Neural cell (in vitro differentiated cells): ENCODE measurements at regions not wholly inside any gene's neighbourhood (a gene's known extent, or its start where the extent isn't known, plus 50 kb on each side); places are given as distances from the start of the nearest gene placed in this dataset.

ENCODE experiments used
- H2AFZ ChIP-seq: fragments of 200-600, 300-800 bp; sonication (generic), shearing (Covaris generic); 2 replicates; pipeline ENCODE4 v1.6.0; 2014; ENCODE audit warnings: low read depth, mild to moderate bottlenecking, antibody characterized with exemption, low read length, moderate library complexity
- H3F3A ChIP-seq: fragments of 200-600 bp; shearing (Covaris generic); 2 replicates; pipeline ENCODE4 v1.6.1; 2016; ENCODE audit warnings: mild to moderate bottlenecking, moderate library complexity, mixed read lengths, antibody characterized with exemption, low read length; ENCODE audit not compliant: insufficient read depth, poor library complexity, severe bottlenecking
- H3K27ac ChIP-seq: fragments of 200-600, 300-800 bp; sonication (generic), shearing (Covaris generic); 2 replicates; pipeline ENCODE4 v1.5.1; 2014; ENCODE audit warnings: mild to moderate bottlenecking, low read length, moderate library complexity
- H3K27me3 ChIP-seq: fragments of 300-800, 200-600 bp; sonication (generic), shearing (Covaris generic); 2 replicates; pipeline ENCODE4 v1.6.0; 2014; ENCODE audit warnings: mild to moderate bottlenecking, low read depth, low read length, moderate library complexity; ENCODE audit not compliant: insufficient read depth
- H3K36me3 ChIP-seq: fragments of 300-800, 200-600 bp; sonication (generic), shearing (Covaris generic); 2 replicates; pipeline ENCODE4 v1.5.1; 2014; ENCODE audit warnings: mild to moderate bottlenecking, antibody characterized with exemption, low read length, moderate library complexity; ENCODE audit not compliant: insufficient read depth
- H3K4me2 ChIP-seq: fragments of 300-800, 200-600 bp; sonication (generic), shearing (Covaris generic); 2 replicates; pipeline ENCODE4 v1.6.0; 2014; ENCODE audit warnings: mild to moderate bottlenecking, low read length
- H3K4me3 ChIP-seq: fragments of 300-800, 200-600 bp; sonication (generic), shearing (Covaris generic); 2 replicates; pipeline ENCODE4 v1.5.1; 2014; ENCODE audit warnings: mild to moderate bottlenecking, low read length, moderate library complexity
- H3K79me2 ChIP-seq: fragments of 200-600 bp; shearing (Covaris generic); replicated peaks from 2 replicates; pipeline ENCODE4 v1.6.0; 2014; ENCODE audit warnings: mild to moderate bottlenecking, low read length, moderate library complexity; ENCODE audit not compliant: insufficient read depth
- H3K9ac ChIP-seq: fragments of 300-800, 200-600 bp; sonication (generic), shearing (Covaris generic); 2 replicates; pipeline ENCODE4 v1.6.1; 2016; ENCODE audit warnings: mild to moderate bottlenecking, low read length, mixed read lengths
- H3K9me2 ChIP-seq: fragments of 200-600 bp; shearing (Covaris generic); 2 replicates; pipeline ENCODE4 v1.6.1; 2016; ENCODE audit warnings: mild to moderate bottlenecking, low read length, mixed read lengths; ENCODE audit not compliant: insufficient read depth
- H3K9me3 ChIP-seq: fragments of 200-600, 300-800 bp; sonication (generic), shearing (Covaris generic); 2 replicates; pipeline ENCODE4 v1.6.1; 2016; ENCODE audit warnings: mild to moderate bottlenecking, mixed run types, low read length, moderate library complexity, mixed read lengths
- H4K20me1 ChIP-seq: fragments of 200-600 bp; shearing (Covaris generic); 2 replicates; pipeline ENCODE4 v1.6.1; 2016; ENCODE audit warnings: mild to moderate bottlenecking, mixed run types; ENCODE audit not compliant: insufficient read depth
- CTCF ChIP-seq: fragments of 450-650 bp; IDR thresholded peaks from 2 replicates; pipeline ENCODE4 v1.5.1; 2014; ENCODE audit warnings: antibody characterized with exemption, mild to moderate bottlenecking, moderate library complexity; ENCODE audit not compliant: poor library complexity, severe bottlenecking
- EP300 ChIP-seq: fragments of 450-650 bp; conservative IDR thresholded peaks from 2 replicates; pipeline ENCODE4 v1.6.1; 2014; ENCODE audit warnings: antibody characterized with exemption, mild to moderate bottlenecking, moderate library complexity; ENCODE audit not compliant: poor library complexity, severe bottlenecking
- EZH2 ChIP-seq: fragments of 200-600, 300-800 bp; shearing (Covaris generic), sonication (generic); IDR thresholded peaks from 2 replicates; pipeline ENCODE4 v1.6.1; 2014; ENCODE audit warnings: antibody characterized with exemption, low read length, borderline replicate concordance, mild to moderate bottlenecking; ENCODE audit not compliant: insufficient read depth, poor library complexity, severe bottlenecking
- MXI1 ChIP-seq: fragments of 450-650 bp; conservative IDR thresholded peaks from 2 replicates; pipeline ENCODE4 v1.6.1; 2014; ENCODE audit warnings: antibody characterized with exemption, mild to moderate bottlenecking; ENCODE audit not compliant: poor library complexity, severe bottlenecking
- POLR2AphosphoS5 ChIP-seq: IDR thresholded peaks from 2 replicates; pipeline ENCODE4 v1.6.1; 2012
- RAD21 ChIP-seq: fragments of 450-650 bp; conservative IDR thresholded peaks from 2 replicates; pipeline ENCODE4 v1.6.1; 2014; ENCODE audit warnings: antibody characterized with exemption, mild to moderate bottlenecking, moderate library complexity
- REST ChIP-seq: IDR thresholded peaks from 2 replicates; pipeline ENCODE4 v1.6.1; 2012; ENCODE audit warnings: borderline replicate concordance
- SMC3 ChIP-seq: fragments of 450-650 bp; conservative IDR thresholded peaks from 2 replicates; pipeline ENCODE4 v1.6.1; 2014; ENCODE audit warnings: antibody characterized with exemption, mild to moderate bottlenecking, moderate library complexity; ENCODE audit not compliant: poor library complexity
- TAF1 ChIP-seq: IDR thresholded peaks from 2 replicates; pipeline ENCODE4 v1.6.1; 2012; ENCODE audit warnings: low read depth

GRCh38 chr1:95742591-95743089 lies 508.6 kb downstream of the RWDD3 start:
- Histone ChIP-seq H3K27ac (no peak overlapping the region), H3K36me3 (no peaks in the 10 kb centered on the region), H2AFZ (no peak overlapping the region), H3K4me2 (no peak overlapping the region), H3K4me3 (no peak overlapping the region), H3K9me3 (no peaks in the 10 kb centered on the region), H3K27me3 (no peaks in the 10 kb centered on the region), H3K9me2 (no peaks in the 10 kb centered on the region), H3F3A (no peaks in the 10 kb centered on the region), H3K9ac (no peak overlapping the region), H4K20me1 (no peaks in the 10 kb centered on the region), H3K79me2 (no peaks in the 10 kb centered on the region)
- TF ChIP-seq POLR2AphosphoS5 (no peak), SMC3 (no peak), RAD21 (no peak), TAF1 (no peak), EZH2 (no peak), MXI1 (no peak), CTCF (no peak), REST (no peak), EP300 (no peak)

- no peaks in the 10 kb centered on the region for H3K27me3 ChIP-seq
- no peak for TF ChIP-seq EP300
- no peak for TF ChIP-seq MXI1
- no peak for TF ChIP-seq REST
Measured at GRCh38 chr1:95744731-95745130, 510.7 kb downstream of the RWDD3 start.

More at GRCh38 chr1:95744731-95745130, 510.7 kb downstream of the RWDD3 start:
- Histone ChIP-seq H3K79me2 (no peaks in the 10 kb centered on the region), H3K27ac (no peak overlapping the region), H3K36me3 (no peaks in the 10 kb centered on the region), H4K20me1 (no peaks in the 10 kb centered on the region), H3K4me3 (no peak overlapping the region), H2AFZ (no peak overlapping the region), H3K9me3 (no peaks in the 10 kb centered on the region), H3F3A (no peaks in the 10 kb centered on the region), H3K9me2 (no peaks in the 10 kb centered on the region), H3K9ac (no peak overlapping the region), H3K4me2 (no peak overlapping the region)
